A673 (cell line): ENCODE measurements at regions not wholly inside any gene's neighbourhood (a gene's known extent, or its start where the extent isn't known, plus 50 kb on each side); places are given as distances from the start of the nearest gene placed in this dataset.

ENCODE experiments used
- CTCF ChIP-seq: fragments of 300-800, 200-600 bp; sonication (generic); conservative IDR thresholded peaks from 2 replicates; pipeline ENCODE4 v1.5.1; 2017; ENCODE audit warnings: low read depth, mild to moderate bottlenecking, antibody characterized with exemption, low read length, moderate library complexity, mixed read lengths
- EZH2 ChIP-seq: fragments of 200-600 bp; sonication (generic); IDR thresholded peaks from 2 replicates; pipeline ENCODE4 v1.6.1; 2017; ENCODE audit warnings: borderline replicate concordance, low read depth, mild to moderate bottlenecking, mixed read lengths, antibody characterized with exemption, low read length; ENCODE audit not compliant: poor library complexity, severe bottlenecking

GRCh38 chr11:116190861-116191260, 581.9 kb downstream of the BUD13 start:
- TF ChIP-seq CTCF (no peak), EZH2 (no peak)
